ENCODE measurements at regions not wholly inside any gene's neighbourhood (a gene's known extent, or its start where the extent isn't known, plus 50 kb on each side); places are given as distances from the start of the nearest gene placed in this dataset.

DNA sequence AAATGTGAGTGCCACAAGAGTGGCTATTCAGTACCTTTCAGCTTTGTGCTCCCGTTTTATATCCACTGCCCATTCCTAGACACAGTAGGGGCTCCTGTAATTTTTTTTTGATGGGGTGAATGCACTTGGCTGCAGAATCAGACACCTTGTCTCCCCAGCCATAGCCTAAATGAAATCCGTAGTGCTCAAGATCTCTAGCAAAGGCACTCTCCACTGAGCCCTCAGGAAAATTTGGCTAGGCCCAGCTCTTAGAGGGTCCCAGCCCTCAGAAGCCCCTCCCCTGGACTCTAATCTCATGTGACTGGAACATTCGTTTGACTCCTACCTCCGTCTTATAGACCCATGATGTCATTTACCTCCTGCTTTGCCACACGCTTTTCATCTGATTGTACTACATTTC, 323.9 kb downstream of the SMAD2 start:
- TF ChIP-seq FOS (IDR thresholded peaks at IDR 0.05; ENCODE audit: borderline replicate concordance, insufficient read depth, low read length) (no peak), EZH2 (IDR thresholded peaks at IDR 0.05; ENCODE audit: borderline replicate concordance, low read depth, low read length, severe bottlenecking) (no peak), POLR2A (IDR thresholded peaks at IDR 0.05; ENCODE audit: low read depth, low read length) (no peak), POLR2AphosphoS5 (IDR thresholded peaks at IDR 0.05; ENCODE audit: insufficient read depth, low read depth, low read length) (no peak)
- TF ChIP-seq, protein P1, sequence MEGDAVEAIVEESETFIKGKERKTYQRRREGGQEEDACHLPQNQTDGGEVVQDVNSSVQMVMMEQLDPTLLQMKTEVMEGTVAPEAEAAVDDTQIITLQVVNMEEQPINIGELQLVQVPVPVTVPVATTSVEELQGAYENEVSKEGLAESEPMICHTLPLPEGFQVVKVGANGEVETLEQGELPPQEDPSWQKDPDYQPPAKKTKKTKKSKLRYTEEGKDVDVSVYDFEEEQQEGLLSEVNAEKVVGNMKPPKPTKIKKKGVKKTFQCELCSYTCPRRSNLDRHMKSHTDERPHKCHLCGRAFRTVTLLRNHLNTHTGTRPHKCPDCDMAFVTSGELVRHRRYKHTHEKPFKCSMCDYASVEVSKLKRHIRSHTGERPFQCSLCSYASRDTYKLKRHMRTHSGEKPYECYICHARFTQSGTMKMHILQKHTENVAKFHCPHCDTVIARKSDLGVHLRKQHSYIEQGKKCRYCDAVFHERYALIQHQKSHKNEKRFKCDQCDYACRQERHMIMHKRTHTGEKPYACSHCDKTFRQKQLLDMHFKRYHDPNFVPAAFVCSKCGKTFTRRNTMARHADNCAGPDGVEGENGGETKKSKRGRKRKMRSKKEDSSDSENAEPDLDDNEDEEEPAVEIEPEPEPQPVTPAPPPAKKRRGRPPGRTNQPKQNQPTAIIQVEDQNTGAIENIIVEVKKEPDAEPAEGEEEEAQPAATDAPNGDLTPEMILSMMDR (IDR thresholded peaks at IDR 0.05; ENCODE audit: extremely low read depth in 1 of 2, insufficient read depth in 1 of 2, low read depth in 1 of 2, low read length in 2 of 2) = no peak
